SK-N-MC (cell line): ENCODE measurements at regions not wholly inside any gene's neighbourhood (a gene's known extent, or its start where the extent isn't known, plus 50 kb on each side); places are given as distances from the start of the nearest gene placed in this dataset.

Experiments used
- EZH2 ChIP-seq: fragments of 200-600 bp; sonication (generic); IDR thresholded peaks from one replicate; pipeline ENCODE4 v1.6.1; 2017; ENCODE audit warnings: antibody characterized with exemption
- FOXP2 ChIP-seq: optimal IDR thresholded peaks from 2 replicates; pipeline ENCODE3; 2011; ENCODE audit warnings: mild to moderate bottlenecking, moderate library complexity; ENCODE audit not compliant: insufficient read depth; ENCODE audit errors: extremely low read length, control extremely low read depth
- POLR2AphosphoS5 ChIP-seq: IDR thresholded peaks from 2 replicates; pipeline ENCODE4 v1.6.1; 2012; ENCODE audit warnings: mild to moderate bottlenecking, low read depth, low read length, borderline replicate concordance

GRCh38 chr11:106242718-106243415, 165.4 kb downstream of the AASDHPPT start:
- TF ChIP-seq EZH2 (no peak), POLR2AphosphoS5 (no peak), FOXP2 (no peak)
